ENCODE measurements at regions not wholly inside any gene's neighbourhood (a gene's known extent, or its start where the extent isn't known, plus 50 kb on each side); places are given as distances from the start of the nearest gene placed in this dataset.

DNA sequence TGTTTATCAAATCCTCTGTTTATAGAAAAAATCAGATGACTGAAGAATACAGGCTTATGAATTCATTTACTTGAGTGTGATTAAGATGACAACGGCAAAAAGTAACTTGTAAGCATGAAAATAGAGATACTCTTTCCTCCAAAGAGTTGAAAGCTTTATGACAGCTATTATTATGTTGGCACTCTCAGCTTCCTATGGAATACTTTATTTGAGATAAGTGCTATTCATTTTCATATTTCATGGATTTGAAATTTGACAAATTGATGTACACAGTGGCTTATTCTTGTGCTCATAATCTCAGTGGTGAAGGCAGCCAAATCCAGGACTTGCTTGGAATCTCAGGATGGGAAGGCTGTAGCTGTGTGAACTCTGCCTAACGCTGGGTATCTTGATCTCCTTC lies 991.6 kb downstream of the GALC start:
- DNase-seq (ENCODE audit: low read depth, low spot score) = no peak

GRCh38 chr14:87000081-87000480 lies 992.9 kb downstream of the GALC start:
- no peak for DNase-seq (ENCODE audit: low read depth, low spot score)

- DNase-seq (ENCODE audit: low read depth, low spot score) = no peak
Measured at GRCh38 chr14:86999036-86999435, 993.9 kb downstream of the GALC start.

DNA sequence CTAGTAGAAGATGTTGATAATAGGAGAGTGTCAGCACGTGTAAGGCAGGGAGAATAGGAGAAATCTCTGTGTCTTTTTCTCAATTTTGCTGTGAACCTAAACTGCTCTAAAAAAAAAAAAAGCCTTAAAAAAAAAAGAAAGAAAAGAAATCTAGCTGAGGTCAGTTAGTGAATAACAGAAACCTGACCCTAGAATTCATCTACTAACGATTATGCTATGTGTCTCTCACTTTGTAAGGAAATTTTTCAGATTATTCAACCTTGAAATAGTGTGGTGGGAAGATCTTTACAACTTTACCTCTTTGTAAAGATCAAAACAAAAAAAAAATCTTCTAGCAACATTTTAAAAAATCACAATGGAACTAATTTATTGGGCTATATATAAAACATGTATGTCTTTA lies 995.7 kb downstream of the GALC start:
- no peak for DNase-seq (ENCODE audit: low read depth, low spot score)

GRCh38 chr14:86990396-86990795 lies 1002.6 kb downstream of the GALC start:
- DNase-seq (ENCODE audit: low read depth, low spot score) = no peak

DNA sequence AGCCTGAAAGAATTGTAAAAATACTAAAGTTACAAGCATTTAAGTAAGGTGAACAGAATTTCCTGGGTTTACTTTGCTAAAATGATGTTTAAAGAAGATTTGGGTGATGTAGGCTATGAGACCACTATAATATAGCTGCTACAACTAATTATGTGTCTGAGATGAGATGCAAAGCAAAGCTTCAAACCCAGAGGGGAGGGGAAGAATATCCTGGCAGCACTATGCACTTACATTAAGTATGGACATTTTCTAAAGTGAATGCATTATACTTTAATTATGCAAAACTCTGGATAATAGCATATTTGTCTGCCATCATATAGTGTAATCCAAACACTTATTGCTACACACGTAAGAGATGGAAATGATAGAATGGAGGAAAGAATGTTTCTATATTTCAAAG lies 1003.7 kb downstream of the GALC start:
- no peak for DNase-seq (ENCODE audit: low read depth, low spot score)

GRCh38 chr14:86987966-86988365 lies 1005.0 kb downstream of the GALC start:
- DNase-seq (ENCODE audit: low read depth, low spot score) = no peak

- DNase-seq (ENCODE audit: low read depth, low spot score) = no peak
Measured at GRCh38 chr14:86973177-86973576, 1019.8 kb downstream of the GALC start.

DNA sequence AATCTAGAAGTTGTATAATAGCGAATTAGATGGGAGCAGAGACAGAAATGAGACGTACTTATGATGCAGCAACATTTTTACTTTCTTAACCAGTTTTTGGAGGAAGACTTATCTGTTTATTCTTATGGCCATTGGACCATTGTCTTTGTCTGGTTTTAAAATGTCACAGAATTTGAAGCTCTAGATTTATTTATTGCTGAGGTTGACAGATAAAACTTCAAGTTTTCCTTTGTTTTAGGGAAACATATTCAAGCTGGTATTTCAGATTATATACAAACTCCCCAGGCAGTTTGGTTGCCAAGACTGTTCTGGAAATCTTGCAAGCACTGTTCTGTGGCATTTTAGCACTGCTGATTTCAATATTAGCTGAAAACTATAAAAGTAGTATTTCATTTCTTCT lies 1021.7 kb downstream of the GALC start:
- DNase-seq (ENCODE audit: low read depth, low spot score) = no peak

DNA sequence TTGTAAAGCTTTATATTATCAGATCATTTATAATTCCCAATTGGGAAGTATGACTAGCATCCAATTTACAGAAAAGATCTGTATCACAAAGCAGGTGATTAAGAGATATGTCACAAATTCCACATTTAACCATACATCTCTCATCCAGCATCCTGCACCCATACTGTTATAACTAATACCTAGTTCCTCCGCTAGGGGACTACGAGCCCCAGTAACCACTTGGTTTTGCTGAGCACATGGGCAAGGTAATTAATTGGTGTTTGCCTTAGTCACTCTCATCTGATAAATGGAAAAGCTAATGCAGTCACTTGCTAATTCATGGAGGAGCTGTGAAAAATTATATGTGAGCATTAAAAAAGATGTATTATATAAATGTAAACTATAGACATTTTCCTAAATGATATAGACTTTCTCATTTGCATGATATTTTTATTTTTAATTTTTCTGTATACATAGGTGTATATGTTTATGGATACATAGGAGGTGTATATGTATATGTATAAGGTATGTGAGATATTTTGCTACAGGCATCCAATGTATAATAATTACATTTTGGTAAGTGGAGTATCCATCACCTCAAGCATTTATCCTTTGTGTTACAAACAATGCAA lies 1031.8 kb downstream of the GALC start:
- no peak for DNase-seq (ENCODE audit: low read depth, low spot score)

DNA sequence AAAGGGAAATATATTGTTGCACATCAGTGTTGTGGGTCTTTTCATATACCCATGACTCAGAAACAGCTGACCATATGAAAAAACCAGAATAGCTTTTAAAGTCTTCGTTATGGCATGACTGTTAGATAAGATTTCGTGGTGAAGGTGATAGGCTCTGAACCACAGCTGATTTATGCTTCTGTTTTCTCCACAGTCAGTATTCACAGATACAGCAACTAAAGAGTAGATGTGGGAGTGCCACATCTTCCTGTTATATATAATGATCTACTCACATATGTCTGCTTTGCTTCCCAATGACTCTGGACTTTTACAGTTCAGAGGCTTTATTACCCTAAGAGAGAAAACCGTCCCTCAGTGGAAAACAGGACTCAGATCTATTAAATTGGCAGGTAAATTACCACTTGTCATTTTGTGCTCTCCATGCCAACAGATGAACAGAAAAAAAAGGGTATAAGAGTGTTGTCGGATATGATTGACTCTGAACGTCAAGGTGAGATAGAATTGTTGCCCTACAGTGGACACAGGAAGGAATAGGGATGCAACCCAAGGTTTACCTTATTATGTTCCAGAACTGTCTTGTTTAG lies 1037.1 kb downstream of the GALC start:
- no peak for DNase-seq (ENCODE audit: low read depth, low spot score)

DNA sequence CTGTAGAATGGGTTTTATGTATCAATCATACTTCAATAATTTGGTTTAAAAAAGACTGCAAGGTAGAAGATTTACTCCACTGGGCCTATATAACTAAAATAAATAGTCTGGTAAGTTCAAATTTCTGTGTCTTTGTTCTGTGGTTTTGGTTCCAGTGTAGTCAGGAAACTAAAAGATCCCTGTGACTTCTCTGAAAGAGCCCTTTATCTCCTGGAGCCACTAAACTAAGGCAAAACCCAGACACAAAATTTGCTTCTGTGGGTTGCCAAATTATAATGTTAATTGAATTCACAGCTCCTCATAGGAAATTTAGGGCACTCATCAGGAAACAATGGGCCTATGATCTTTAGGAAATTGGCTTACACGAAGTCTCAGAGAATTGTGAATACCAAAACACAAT lies 1038.4 kb downstream of the GALC start:
- DNase-seq (ENCODE audit: low read depth, low spot score) = no peak

- no peak for DNase-seq (ENCODE audit: low read depth, low spot score)
Measured at GRCh38 chr14:86946446-86946845, 1046.5 kb downstream of the GALC start.

DNA sequence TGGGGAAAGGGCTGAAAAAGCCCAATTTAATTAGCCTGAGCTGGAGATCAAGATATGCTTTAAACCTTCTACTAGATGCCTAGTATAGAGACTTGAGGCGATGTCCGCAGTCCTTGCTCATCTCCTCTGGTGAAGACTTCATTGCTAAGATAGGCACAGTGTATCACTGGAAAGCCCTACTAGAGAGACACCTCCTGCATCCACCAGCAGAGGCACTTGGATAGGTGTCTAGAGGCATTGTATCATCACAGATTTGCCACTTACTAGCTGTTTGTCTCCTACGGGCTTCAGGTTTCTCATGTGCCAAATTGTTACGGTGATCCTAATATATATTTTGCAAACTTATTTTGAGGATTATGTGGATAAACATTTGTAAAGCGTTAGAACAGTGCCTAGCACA lies 1048.5 kb downstream of the GALC start:
- no peak for DNase-seq (ENCODE audit: low read depth, low spot score)

- DNase-seq (ENCODE audit: low read depth, low spot score) = no peak
Measured at GRCh38 chr14:86943391-86944365, 1049.3 kb downstream of the GALC start.

GRCh38 chr14:86942936-86943335 lies 1050.0 kb downstream of the GALC start:
- DNase-seq (ENCODE audit: low read depth, low spot score) = no peak

- no peak for DNase-seq (ENCODE audit: low read depth, low spot score)
Measured at GRCh38 chr14:86940106-86940505, 1052.9 kb downstream of the GALC start.

DNA sequence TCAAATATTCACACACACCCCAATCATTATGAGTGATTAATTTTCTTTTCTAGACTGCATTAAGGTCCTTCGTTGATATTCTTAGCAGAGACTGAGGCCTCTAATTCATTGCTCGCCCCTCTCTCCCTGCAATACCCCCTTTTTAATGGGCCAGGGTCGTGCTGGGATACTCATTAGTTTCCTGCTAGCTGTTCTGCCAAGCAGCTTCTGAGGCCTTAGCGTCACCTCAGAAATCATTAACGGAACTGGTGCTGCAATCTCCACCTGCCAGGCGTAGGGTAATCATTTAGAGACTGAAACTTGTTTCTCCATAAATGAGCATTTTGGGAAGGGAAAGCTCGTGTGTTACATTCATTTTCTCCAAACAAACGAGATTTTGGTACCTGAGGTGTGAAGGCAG lies 1054.7 kb downstream of the GALC start:
- no peak for DNase-seq (ENCODE audit: low read depth, low spot score)

- no peak for DNase-seq (ENCODE audit: low read depth, low spot score)
Measured at GRCh38 chr14:86936556-86936955, 1056.4 kb downstream of the GALC start.

- no peak for DNase-seq (ENCODE audit: low read depth, low spot score)
Measured at GRCh38 chr14:86935241-86935885, 1057.6 kb downstream of the GALC start.

DNA sequence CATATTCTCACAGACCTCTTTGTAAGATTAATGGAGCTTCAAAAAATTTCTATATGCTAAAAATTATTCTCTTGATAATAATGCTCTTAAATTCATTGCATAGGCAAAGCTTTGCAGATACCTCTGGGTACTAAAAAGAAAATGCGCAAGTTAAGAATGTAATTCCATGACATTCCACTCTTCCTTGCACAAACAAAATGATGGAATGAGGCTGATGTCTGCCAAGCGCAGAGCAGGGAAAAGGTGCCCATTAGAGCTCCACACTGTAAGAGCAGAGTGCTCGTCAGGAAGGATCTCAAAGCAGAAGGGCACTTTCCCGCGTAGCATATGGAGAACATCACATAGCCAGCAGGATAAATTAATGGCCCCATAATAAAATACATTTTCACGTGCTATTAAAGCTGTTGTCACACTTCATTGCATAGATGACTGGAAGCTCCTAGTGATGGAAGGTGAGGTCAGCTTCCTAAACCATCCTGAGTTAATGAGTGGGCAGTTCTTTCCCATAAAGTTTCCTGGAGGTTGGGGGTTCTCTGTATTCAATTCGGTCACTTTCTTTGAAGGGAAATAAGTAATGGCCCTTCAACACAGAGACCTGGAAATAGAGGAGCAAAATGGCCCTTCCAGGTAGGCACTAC lies 1058.9 kb downstream of the GALC start:
- DNase-seq (ENCODE audit: low read depth, low spot score) = no peak

DNA sequence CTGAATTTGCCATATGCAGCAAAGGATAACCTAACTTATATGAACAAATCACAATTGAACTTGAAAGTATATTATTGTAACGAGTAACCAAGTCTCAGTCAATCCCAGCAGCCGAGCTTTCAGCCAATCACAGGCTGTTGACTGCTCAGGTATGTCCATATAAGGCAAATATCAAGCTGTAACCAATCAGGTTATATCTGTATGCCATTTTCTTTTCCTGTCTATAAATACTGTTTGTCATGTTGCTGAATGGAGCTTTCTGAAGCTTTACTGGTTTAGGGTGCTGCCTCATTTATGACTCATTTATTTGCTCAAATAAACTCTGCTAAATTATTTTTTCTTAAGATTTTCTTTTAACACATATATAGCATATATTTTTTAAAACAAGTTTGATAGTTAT lies 1059.5 kb downstream of the GALC start:
- DNase-seq (ENCODE audit: low read depth, low spot score) = no peak

Data from smooth muscle cell of the brain vasculature (primary cell).